Mucosa of descending colon (tissue), 3 donors: ENCODE measurements at regions not wholly inside any gene's neighbourhood (a gene's known extent, or its start where the extent isn't known, plus 50 kb on each side); places are given as distances from the start of the nearest gene placed in this dataset.

Source experiments
- ATAC-seq: fragments of 200-7000 bp; cut with Tn5 transposase; one replicate; pipeline ENCODE4 v1.9.1; 2020; ENCODE audit warnings: mild to moderate bottlenecking, moderate library complexity
- DNase-seq, 3 donors: peaks; one replicate each; pipeline ENCODE4 v3.0.0-alpha.2; 2020
- H3K36me3 ChIP-seq: fragments of 200-600 bp; one replicate; pipeline ENCODE4 v1.8.0; 2021; ENCODE audit warnings: low read depth, mild to moderate bottlenecking
- H3K4me1 ChIP-seq: fragments of 200-600 bp; one replicate; pipeline ENCODE4 v1.8.0; 2021; ENCODE audit warnings: low read depth, mild to moderate bottlenecking
- H3K4me3 ChIP-seq: fragments of 200-600 bp; one replicate; pipeline ENCODE4 v1.8.0; 2021; ENCODE audit warnings: mild to moderate bottlenecking
- H3K9me3 ChIP-seq: fragments of 200-600 bp; one replicate; pipeline ENCODE4 v1.8.0; 2021; ENCODE audit warnings: mild to moderate bottlenecking
- intact Hi-C, 2 donors: fragments of 100-400 bp; cut with DNase I in 1 of 2; cut with micrococcal nuclease in 1 of 2; formaldehyde crosslinking; loops; one replicate each; pipeline versions ENCODE4 v1.11.0 to v1.11.1; 2022; cut with DNase I, micrococcal nuclease
- TF ChIP-seq, protein P1 (sequence below): fragments of 200-600 bp; IDR thresholded peaks from one replicate; pipeline ENCODE4 v1.8.0; 2022; ENCODE audit warnings: antibody characterized with exemption, mild to moderate bottlenecking
- donor health status: DM: no; HTN: no; CAD: no; lungs with moderate emphysema.
- donor health status: DM: no; HTN: no; CAD: no.
- donor health status: DM: no; HTN: yes; CAD: no.

DNA sequence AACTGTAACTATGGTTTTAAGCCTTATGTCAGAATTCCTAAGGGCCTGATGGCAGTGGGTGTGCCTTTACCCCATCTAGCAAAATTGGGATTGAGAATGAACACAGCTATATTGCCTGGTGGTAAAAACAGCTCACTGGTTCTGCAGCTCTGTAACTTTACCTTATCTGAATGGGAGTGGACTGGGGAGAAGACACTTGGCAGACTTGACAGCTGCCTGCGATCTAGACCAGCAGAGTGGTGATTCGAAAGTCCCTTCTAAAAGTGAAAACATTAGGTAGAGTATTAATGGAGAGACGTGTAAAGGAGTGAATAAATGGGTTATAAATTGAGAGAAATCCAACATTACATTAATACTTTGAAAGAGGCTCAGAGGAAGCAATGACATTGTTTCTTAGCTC is 289.1 kb upstream of the EDIL3 start:
- intact Hi-C loops = no loop called here
- DNase-seq = no peak
- H3K36me3 ChIP-seq = no peaks in the 10 kb centered on the region
- H3K9me3 ChIP-seq = no peaks in the 10 kb centered on the region
- TF ChIP-seq, protein P1, sequence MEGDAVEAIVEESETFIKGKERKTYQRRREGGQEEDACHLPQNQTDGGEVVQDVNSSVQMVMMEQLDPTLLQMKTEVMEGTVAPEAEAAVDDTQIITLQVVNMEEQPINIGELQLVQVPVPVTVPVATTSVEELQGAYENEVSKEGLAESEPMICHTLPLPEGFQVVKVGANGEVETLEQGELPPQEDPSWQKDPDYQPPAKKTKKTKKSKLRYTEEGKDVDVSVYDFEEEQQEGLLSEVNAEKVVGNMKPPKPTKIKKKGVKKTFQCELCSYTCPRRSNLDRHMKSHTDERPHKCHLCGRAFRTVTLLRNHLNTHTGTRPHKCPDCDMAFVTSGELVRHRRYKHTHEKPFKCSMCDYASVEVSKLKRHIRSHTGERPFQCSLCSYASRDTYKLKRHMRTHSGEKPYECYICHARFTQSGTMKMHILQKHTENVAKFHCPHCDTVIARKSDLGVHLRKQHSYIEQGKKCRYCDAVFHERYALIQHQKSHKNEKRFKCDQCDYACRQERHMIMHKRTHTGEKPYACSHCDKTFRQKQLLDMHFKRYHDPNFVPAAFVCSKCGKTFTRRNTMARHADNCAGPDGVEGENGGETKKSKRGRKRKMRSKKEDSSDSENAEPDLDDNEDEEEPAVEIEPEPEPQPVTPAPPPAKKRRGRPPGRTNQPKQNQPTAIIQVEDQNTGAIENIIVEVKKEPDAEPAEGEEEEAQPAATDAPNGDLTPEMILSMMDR = no peak
- no peak for ATAC-seq
- no peak overlapping the region for H3K4me3 ChIP-seq
- H3K4me1 ChIP-seq = no peaks in the 10 kb centered on the region

GRCh38 chr5:84667576-84667975 is 282.9 kb upstream of the EDIL3 start:
- intact Hi-C loops = no loop called here
- H3K36me3 ChIP-seq = no peaks in the 10 kb centered on the region
- no peak overlapping the region for H3K4me3 ChIP-seq
- H3K4me1 ChIP-seq = no peaks in the 10 kb centered on the region
- no peaks in the 10 kb centered on the region for H3K9me3 ChIP-seq
- no peak for DNase-seq
- no peak for ATAC-seq
- TF ChIP-seq, protein P1 = no peak

DNA sequence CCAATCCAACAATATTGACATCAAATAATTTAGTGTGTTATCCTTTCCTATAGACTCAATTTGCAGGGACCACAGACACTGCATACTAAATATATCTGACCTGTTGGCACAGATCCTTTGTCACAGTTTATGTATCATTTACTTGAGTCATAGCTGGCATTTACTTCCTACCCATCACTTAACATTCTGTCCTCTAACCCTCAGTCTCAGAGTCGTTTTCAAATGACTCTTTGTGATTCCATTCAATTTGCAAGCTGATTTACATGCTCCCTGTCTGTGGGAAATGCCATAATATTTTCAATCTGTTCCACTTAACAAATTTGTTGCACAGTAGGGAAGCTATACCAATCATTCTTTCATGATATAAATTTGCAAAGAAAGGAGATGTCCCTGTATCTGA is 265.7 kb upstream of the EDIL3 start:
- ATAC-seq = no peak
- intact Hi-C loops = no loop called here
- no peaks in the 10 kb centered on the region for H3K36me3 ChIP-seq
- no peaks in the 10 kb centered on the region for H3K4me1 ChIP-seq
- no peak for DNase-seq
- no peaks in the 10 kb centered on the region for H3K9me3 ChIP-seq
- TF ChIP-seq, protein P1 = no peak
- no peak overlapping the region for H3K4me3 ChIP-seq

GRCh38 chr5:84647581-84647980 is 262.9 kb upstream of the EDIL3 start:
- Histone ChIP-seq H3K4me3 (no peak overlapping the region), H3K36me3 (no peaks in the 10 kb centered on the region), H3K4me1 (no peaks in the 10 kb centered on the region), H3K9me3 (no peaks in the 10 kb centered on the region)
- ATAC-seq (no peak), DNase-seq (no peak)
- TF ChIP-seq, protein P1 = no peak
- intact Hi-C loops = no loop called here

- H3K4me3 ChIP-seq = no peak overlapping the region
- ATAC-seq (no peak), DNase-seq (no peak)
- no peaks in the 10 kb centered on the region for H3K36me3 ChIP-seq
- H3K9me3 ChIP-seq = no peaks in the 10 kb centered on the region
- TF ChIP-seq, protein P1 = no peak
- intact Hi-C loops = no loop called here
- H3K4me1 ChIP-seq = no peaks in the 10 kb centered on the region
Measured at GRCh38 chr5:84642795-84643194, 258.1 kb upstream of the EDIL3 start.

DNA sequence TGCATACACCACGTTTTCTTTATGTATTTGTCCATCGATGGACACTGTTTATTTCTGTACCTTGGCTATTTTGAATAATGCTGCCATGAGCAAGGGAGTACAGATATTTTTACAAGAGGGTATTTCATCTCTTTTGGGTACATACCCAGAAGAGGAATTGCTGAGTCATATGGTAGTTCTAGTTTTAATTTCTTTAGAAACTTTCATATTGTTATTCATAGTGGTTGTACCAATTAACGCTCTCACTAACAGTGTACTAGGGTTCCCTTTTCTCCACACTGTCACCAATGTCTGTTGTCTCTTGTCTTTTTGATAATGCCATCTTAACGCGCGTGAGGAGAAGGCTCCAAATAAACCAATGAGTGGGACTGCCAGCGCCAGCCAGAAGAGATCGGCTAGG is 257.6 kb upstream of the EDIL3 start:
- no peaks in the 10 kb centered on the region for H3K36me3 ChIP-seq
- ATAC-seq = no peak

More for the DNA sequence above, 257.6 kb upstream of the EDIL3 start:
- TF ChIP-seq, protein P1 = no peak
- no peaks in the 10 kb centered on the region for H3K9me3 ChIP-seq
- intact Hi-C loops = no loop called here
- DNase-seq = no peak
- no peak overlapping the region for H3K4me3 ChIP-seq
- H3K4me1 ChIP-seq = no peaks in the 10 kb centered on the region
